CD14-positive monocyte (primary cell): ENCODE measurements at regions not wholly inside any gene's neighbourhood (a gene's known extent, or its start where the extent isn't known, plus 50 kb on each side); places are given as distances from the start of the nearest gene placed in this dataset.

Experiments used
- DNase-seq, 3 donors: peaks; one replicate each; pipeline ENCODE4 v3.0.0-alpha.2; 2011 to 2022
- H2AFZ ChIP-seq: 2 replicates; pipeline ENCODE4 v1.6.0; 2012; ENCODE audit warnings: mild to moderate bottlenecking, low read depth, low read length, inconsistent platforms; ENCODE audit not compliant: insufficient read depth, poor library complexity, severe bottlenecking
- H3K27ac ChIP-seq, 2 donors: 1 replicate in 1 of 2; 2 replicates in 1 of 2; pipeline ENCODE4 v1.5.1; 2012 to 2013; ENCODE audit warnings: low read length in 2 of 2, control low read depth in 1 of 2, inconsistent platforms in 1 of 2, low read depth in 1 of 2, mild to moderate bottlenecking in 1 of 2
- H3K27me3 ChIP-seq, 2 donors: one replicate each; pipeline versions ENCODE4 v1.6.0 to v1.6.1; 2011 to 2013; ENCODE audit warnings: low read length in 2 of 2; ENCODE audit not compliant: control insufficient read depth in 2 of 2, insufficient read depth in 2 of 2
- H3K36me3 ChIP-seq, 2 donors: replicated peaks in 1 of 2; 1 replicate in 1 of 2; 2 replicates in 1 of 2; pipeline versions ENCODE4 v1.5.1 to v1.6.1; 2012 to 2013; ENCODE audit warnings: low read length in 2 of 2, control low read depth in 1 of 2, inconsistent platforms in 1 of 2, mild to moderate bottlenecking in 1 of 2; ENCODE audit not compliant: insufficient read depth in 2 of 2, control insufficient read depth in 1 of 2
- H3K4me1 ChIP-seq, 2 donors: 1 replicate in 1 of 2; 2 replicates in 1 of 2; pipeline versions ENCODE4 v1.5.1 to v1.6.1; 2012 to 2013; ENCODE audit warnings: low read length in 2 of 2, control low read depth in 1 of 2, inconsistent platforms in 1 of 2, mild to moderate bottlenecking in 1 of 2, moderate library complexity in 1 of 2; ENCODE audit not compliant: insufficient read depth in 2 of 2, control insufficient read depth in 1 of 2
- H3K4me2 ChIP-seq: replicated peaks from 2 replicates; pipeline ENCODE3; 2012; ENCODE audit warnings: low read length, moderate library complexity, mild to moderate bottlenecking; ENCODE audit not compliant: poor library complexity, severe bottlenecking; ENCODE audit errors: extremely low read depth
- H3K4me3 ChIP-seq, 3 experiments: fragments of 200-600 bp in 1 of 3; sonication (generic) in 1 of 3; replicated peaks in 1 of 3; 1 replicate in 2 of 3; 2 replicates in 1 of 3; pipeline ENCODE4 v1.5.1; 2011 to 2013; ENCODE audit warnings: low read length in 3 of 3, mild to moderate bottlenecking in 3 of 3, control low read depth in 2 of 3, low read depth in 2 of 3, inconsistent platforms in 1 of 3, moderate library complexity in 1 of 3
- H3K79me2 ChIP-seq: 2 replicates; pipeline ENCODE4 v1.6.0; 2012; ENCODE audit warnings: mild to moderate bottlenecking, control low read depth, inconsistent platforms, low read length, moderate library complexity; ENCODE audit not compliant: insufficient read depth
- H3K9ac ChIP-seq: 2 replicates; pipeline ENCODE4 v1.6.0; 2017; ENCODE audit warnings: low read length, mild to moderate bottlenecking; ENCODE audit not compliant: insufficient read depth, poor library complexity, severe bottlenecking
- H3K9me3 ChIP-seq, 2 donors: replicated peaks in 1 of 2; 1 replicate in 1 of 2; 2 replicates in 1 of 2; pipeline versions ENCODE4 v1.5.1 to v1.6.1; 2012 to 2013; ENCODE audit warnings: low read length in 2 of 2, control low read depth in 1 of 2; ENCODE audit not compliant: control insufficient read depth in 1 of 2, insufficient read depth in 1 of 2
- H4K20me1 ChIP-seq: 2 replicates; pipeline ENCODE4 v1.6.0; 2012; ENCODE audit warnings: mild to moderate bottlenecking, low read length, control low read depth, moderate library complexity; ENCODE audit not compliant: insufficient read depth
- H3K27ac Mint-ChIP-seq, 7 donors: one replicate each; pipeline ENCODE4 v1.8.0; 2020; ENCODE audit warnings: mild to moderate bottlenecking in 7 of 7, mixed read lengths in 7 of 7, moderate library complexity in 6 of 7, inconsistent platforms in 2 of 7
- H3K27me3 Mint-ChIP-seq, 3 donors: one replicate each; pipeline ENCODE4 v1.8.0; 2021 to 2022; ENCODE audit warnings: low read depth in 3 of 3, mild to moderate bottlenecking in 3 of 3, mixed read lengths in 3 of 3, moderate library complexity in 3 of 3, inconsistent platforms in 1 of 3
- H3K36me3 Mint-ChIP-seq, 2 donors: one replicate each; pipeline ENCODE4 v1.8.0; 2020; ENCODE audit warnings: mixed read lengths in 2 of 2, inconsistent platforms in 1 of 2, mild to moderate bottlenecking in 1 of 2
- H3K4me1 Mint-ChIP-seq: one replicate; pipeline ENCODE4 v1.8.0; 2020; ENCODE audit warnings: mild to moderate bottlenecking, mixed read lengths
- H3K4me3 Mint-ChIP-seq, 2 donors: one replicate each; pipeline ENCODE4 v1.8.0; 2020; ENCODE audit warnings: mild to moderate bottlenecking in 2 of 2, mixed read lengths in 2 of 2, moderate library complexity in 1 of 2
- H3K9me3 Mint-ChIP-seq, 7 donors: one replicate each; pipeline ENCODE4 v1.8.0; 2020 to 2022; ENCODE audit warnings: mixed read lengths in 7 of 7, mild to moderate bottlenecking in 6 of 7, moderate library complexity in 6 of 7, inconsistent platforms in 2 of 7
- WGBS: methylation state at CpG from one replicate; pipeline ENCODE4 v1.1.5; 2013; ENCODE audit warnings: missing lambda C conversion rate; ENCODE audit not compliant: insufficient coverage; 5-methylcytosine and 5-hydroxymethylcytosine counted together
- intact Hi-C, 2 donors: fragments of 100-400 bp; cut with micrococcal nuclease; formaldehyde crosslinking; loops; one replicate each; pipeline versions ENCODE4 v1.15.0 to v1.15.1; 2023
- TF ChIP-seq, protein P1 (sequence below): fragments of 200-600 bp; IDR thresholded peaks from one replicate; pipeline ENCODE4 v1.8.0; 2022; ENCODE audit warnings: antibody characterized with exemption, mild to moderate bottlenecking

DNA sequence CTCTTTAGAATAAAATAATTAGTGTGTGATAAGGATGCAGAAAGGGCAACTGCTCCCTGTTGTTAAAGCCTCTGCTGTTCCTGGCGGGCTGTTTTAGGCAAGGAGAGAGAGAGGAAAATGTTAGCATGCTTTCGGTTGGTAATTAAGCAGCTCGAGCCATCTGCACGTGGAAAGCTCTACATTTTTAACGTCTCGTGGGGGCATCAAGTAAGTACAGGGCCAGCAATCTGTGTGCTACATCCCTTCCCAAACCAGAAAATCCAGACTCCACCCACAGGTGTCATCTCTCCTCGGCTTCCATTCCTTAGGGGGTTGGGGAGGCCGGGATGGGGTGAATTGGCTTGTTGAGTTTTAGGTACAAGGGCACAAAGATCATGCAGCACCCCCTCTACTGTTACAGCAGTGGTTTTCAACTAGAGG is 62.4 kb upstream of the MARCHF10 start:
- intact Hi-C loops, result no loop called here
- H4K20me1 ChIP-seq, result no peaks in the 10 kb centered on the region
- peaks cover 5 to 14% (median 10%) of the 10 kb centered on the region in 3 donors for H3K27me3 Mint-ChIP-seq

DNA sequence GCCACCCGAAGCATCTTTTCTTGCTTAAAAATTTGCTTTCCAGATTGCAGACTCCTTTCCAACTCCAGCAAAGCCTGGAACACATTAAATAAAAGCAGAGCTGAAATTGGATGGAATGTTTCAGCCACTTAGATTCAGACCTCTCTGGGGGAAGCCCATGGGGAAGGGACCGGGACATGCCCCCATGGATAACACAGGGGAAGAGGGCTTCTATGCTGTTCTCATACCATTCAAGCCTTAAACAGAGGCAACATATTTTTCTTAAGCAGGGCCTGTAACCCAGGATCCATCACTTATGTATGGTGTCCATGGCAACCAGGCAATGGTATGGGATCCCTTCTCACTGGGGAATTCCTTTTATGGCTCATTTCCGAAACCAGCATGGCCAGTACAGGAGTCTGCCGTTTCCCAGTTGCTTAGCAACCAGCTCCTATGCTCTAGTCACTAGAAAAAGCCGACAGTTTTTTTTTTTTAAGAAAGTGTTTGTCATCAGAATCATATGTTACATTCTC is 62.0 kb upstream of the MARCHF10 start:
- Histone ChIP-seq H2AFZ (no peak overlapping the region), H3K79me2 (no peaks in the 10 kb centered on the region), H3K4me2 (no peak overlapping the region), H3K4me3 (no peak overlapping the region), H3K27ac (no peak overlapping the region), H3K4me1 (no peaks in the 10 kb centered on the region), H3K27me3 (no peaks in the 10 kb centered on the region), H3K9me3 (no peaks in the 10 kb centered on the region), H4K20me1 (no peaks in the 10 kb centered on the region), H3K9ac (no peak overlapping the region), H3K36me3 (no peaks in the 10 kb centered on the region)
- Mint-ChIP-seq H3K27ac (no peak overlapping the region), H3K4me3 (no peak overlapping the region), H3K4me1 (no peaks in the 10 kb centered on the region), H3K36me3 (no peaks in the 10 kb centered on the region), H3K9me3 (peaks cover 0 to 5% (median 0%) of the 10 kb centered on the region in 7 donors), H3K27me3 (peaks cover 2 to 12% (median 10%) of the 10 kb centered on the region in 3 donors)
- peak in 1 of 3 donors; percentile 12 for DNase-seq
- TF ChIP-seq, protein P1, sequence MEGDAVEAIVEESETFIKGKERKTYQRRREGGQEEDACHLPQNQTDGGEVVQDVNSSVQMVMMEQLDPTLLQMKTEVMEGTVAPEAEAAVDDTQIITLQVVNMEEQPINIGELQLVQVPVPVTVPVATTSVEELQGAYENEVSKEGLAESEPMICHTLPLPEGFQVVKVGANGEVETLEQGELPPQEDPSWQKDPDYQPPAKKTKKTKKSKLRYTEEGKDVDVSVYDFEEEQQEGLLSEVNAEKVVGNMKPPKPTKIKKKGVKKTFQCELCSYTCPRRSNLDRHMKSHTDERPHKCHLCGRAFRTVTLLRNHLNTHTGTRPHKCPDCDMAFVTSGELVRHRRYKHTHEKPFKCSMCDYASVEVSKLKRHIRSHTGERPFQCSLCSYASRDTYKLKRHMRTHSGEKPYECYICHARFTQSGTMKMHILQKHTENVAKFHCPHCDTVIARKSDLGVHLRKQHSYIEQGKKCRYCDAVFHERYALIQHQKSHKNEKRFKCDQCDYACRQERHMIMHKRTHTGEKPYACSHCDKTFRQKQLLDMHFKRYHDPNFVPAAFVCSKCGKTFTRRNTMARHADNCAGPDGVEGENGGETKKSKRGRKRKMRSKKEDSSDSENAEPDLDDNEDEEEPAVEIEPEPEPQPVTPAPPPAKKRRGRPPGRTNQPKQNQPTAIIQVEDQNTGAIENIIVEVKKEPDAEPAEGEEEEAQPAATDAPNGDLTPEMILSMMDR, result no peak
- intact Hi-C loops, result no loop called here
- WGBS, result no CpG with 5 or more reads among the region's 5 CpGs

More for the DNA sequence above, 62.4 kb upstream of the MARCHF10 start:
- Histone ChIP-seq H3K4me1 (no peaks in the 10 kb centered on the region), H3K79me2 (no peaks in the 10 kb centered on the region), H3K4me2 (no peak overlapping the region), H3K9me3 (no peaks in the 10 kb centered on the region), H3K9ac (no peak overlapping the region), H3K27me3 (no peaks in the 10 kb centered on the region), H3K27ac (no peak overlapping the region), H3K4me3 (no peak overlapping the region), H3K36me3 (no peaks in the 10 kb centered on the region), H2AFZ (no peak overlapping the region)
- H3K36me3 Mint-ChIP-seq, result no peaks in the 10 kb centered on the region
- H3K4me3 Mint-ChIP-seq, result no peak overlapping the region
- WGBS, result no CpG with 5 or more reads among the region's 8 CpGs
- H3K27ac Mint-ChIP-seq, result no peak overlapping the region
- H3K9me3 Mint-ChIP-seq, result peaks cover 0 to 5% (median 0%) of the 10 kb centered on the region in 7 donors
- no peak for DNase-seq
- TF ChIP-seq, protein P1, result no peak
- no peaks in the 10 kb centered on the region for H3K4me1 Mint-ChIP-seq
